ENCODE measurements at regions not wholly inside any gene's neighbourhood (a gene's known extent, or its start where the extent isn't known, plus 50 kb on each side); places are given as distances from the start of the nearest gene placed in this dataset.

GRCh38 chr3:127431066-127431465 lies 143.2 kb upstream of the PRR20G start:
- FAIRE-seq (no peak), DNase-seq (ENCODE audit: low read depth, low spot score) (no peak)
- Histone ChIP-seq H3K27ac (ENCODE audit: insufficient read depth, low read depth, low read length) (no peak overlapping the region), H3K9ac (replicated peaks; ENCODE audit: extremely low read depth, insufficient read depth, low read length) (no peak overlapping the region), H4K20me1 (replicated peaks; ENCODE audit: control insufficient read depth, extremely low read depth, insufficient read depth, low read length) (no peaks in the 10 kb centered on the region), H3K79me2 (ENCODE audit: control insufficient read depth, insufficient read depth, low read length) (no peaks in the 10 kb centered on the region), H2AFZ (ENCODE audit: low read depth, low read length) (no peak overlapping the region), H3K9me3 (replicated peaks; ENCODE audit: control insufficient read depth, insufficient read depth, low read length) (no peaks in the 10 kb centered on the region), H3K4me3 (replicated peaks in 1 of 3; ENCODE audit: insufficient read depth in 1 of 3, low read depth in 1 of 3, low read length in 3 of 3) (no peak overlapping the region), H3K27me3 (ENCODE audit: control insufficient read depth in 2 of 2, insufficient read depth in 2 of 2, low read length in 2 of 2) (peaks cover 1 to 5% of the 10 kb centered on the region in 2 experiments), H3K4me2 (ENCODE audit: insufficient read depth, low read length) (no peak overlapping the region), H3K36me3 (ENCODE audit: control insufficient read depth in 2 of 2, extremely low read depth in 1 of 2, insufficient read depth in 2 of 2, low read length in 2 of 2) (no peaks in the 10 kb centered on the region), H3K9me1 (replicated peaks; ENCODE audit: control insufficient read depth, extremely low read depth, insufficient read depth, low read length) (no peaks in the 10 kb centered on the region), H3K4me1 (ENCODE audit: control insufficient read depth, extremely low read depth, insufficient read depth, low read length) (no peaks in the 10 kb centered on the region)
- intact Hi-C loops (cut with micrococcal nuclease): no loop called here
- ChIA-PET POLR2A (no interaction called here), CTCF (no interaction called here)
- dilution Hi-C loops (cut with MboI; ENCODE audit: extremely low pct_ligation_motif_present, low sequenced_read_pairs): no loop called here
- TF ChIP-seq CTCF (IDR thresholded peaks at IDR 0.05; ENCODE audit: extremely low read depth in 1 of 2, insufficient read depth in 1 of 2, low read depth in 1 of 2, low read length in 2 of 2): no peak
- BruUV-seq (replicated peaks): no TSS peak

- CTCF ChIA-PET: no interaction called here
- DNase-seq (ENCODE audit: low read depth, low spot score): no peak
- Histone ChIP-seq H4K20me1 (replicated peaks; ENCODE audit: control insufficient read depth, extremely low read depth, insufficient read depth, low read length) (no peaks in the 10 kb centered on the region), H3K27me3 (ENCODE audit: control insufficient read depth in 2 of 2, insufficient read depth in 2 of 2, low read length in 2 of 2) (peaks cover 5% of the 10 kb centered on the region in 2 experiments), H3K4me2 (ENCODE audit: insufficient read depth, low read length) (no peak overlapping the region), H2AFZ (ENCODE audit: low read depth, low read length) (no peak overlapping the region), H3K27ac (ENCODE audit: insufficient read depth, low read depth, low read length) (no peak overlapping the region), H3K4me3 (replicated peaks in 1 of 3; ENCODE audit: insufficient read depth in 1 of 3, low read depth in 1 of 3, low read length in 3 of 3) (no peak overlapping the region), H3K36me3 (ENCODE audit: control insufficient read depth in 2 of 2, extremely low read depth in 1 of 2, insufficient read depth in 2 of 2, low read length in 2 of 2) (no peaks in the 10 kb centered on the region), H3K9me1 (replicated peaks; ENCODE audit: control insufficient read depth, extremely low read depth, insufficient read depth, low read length) (no peaks in the 10 kb centered on the region), H3K79me2 (ENCODE audit: control insufficient read depth, insufficient read depth, low read length) (no peaks in the 10 kb centered on the region), H3K4me1 (ENCODE audit: control insufficient read depth, extremely low read depth, insufficient read depth, low read length) (no peaks in the 10 kb centered on the region), H3K9me3 (replicated peaks; ENCODE audit: control insufficient read depth, insufficient read depth, low read length) (no peaks in the 10 kb centered on the region), H3K9ac (replicated peaks; ENCODE audit: extremely low read depth, insufficient read depth, low read length) (no peak overlapping the region)
- dilution Hi-C loops (cut with MboI; ENCODE audit: extremely low pct_ligation_motif_present, low sequenced_read_pairs): no loop called here
- POLR2A ChIA-PET: no interaction called here
- intact Hi-C loops (cut with micrococcal nuclease): no loop called here
- FAIRE-seq: no peak
- TF ChIP-seq JUN (IDR thresholded peaks at IDR 0.05; ENCODE audit: borderline replicate concordance, insufficient read depth, insufficient read length, low read depth) (no peak), MAX (IDR thresholded peaks at IDR 0.05; ENCODE audit: insufficient read depth, insufficient read length) (no peak), POLR2AphosphoS5 (IDR thresholded peaks at IDR 0.05; ENCODE audit: insufficient read depth, low read depth, low read length) (no peak), GATA2 (IDR thresholded peaks at IDR 0.05; ENCODE audit: insufficient read depth, insufficient read length, low read depth, low read length) (no peak), POLR2A (IDR thresholded peaks at IDR 0.05; ENCODE audit: low read depth, low read length) (no peak), FOS (IDR thresholded peaks at IDR 0.05; ENCODE audit: borderline replicate concordance, insufficient read depth, low read length) (no peak), CTCF (IDR thresholded peaks at IDR 0.05; ENCODE audit: extremely low read depth in 1 of 2, insufficient read depth in 1 of 2, low read depth in 1 of 2, low read length in 2 of 2) (no peak), MYC (IDR thresholded peaks at IDR 0.05; ENCODE audit: low read depth, low read length) (no peak), EZH2 (IDR thresholded peaks at IDR 0.05; ENCODE audit: borderline replicate concordance, low read depth, low read length, severe bottlenecking) (no peak)
- no TSS peak for BruUV-seq (replicated peaks)
Measured at GRCh38 chr3:127428344-127428997, 140.6 kb upstream of the PRR20G start.

Data from endothelial cell of umbilical vein (primary cell).